HG03469 (cell line): ENCODE measurements at regions not wholly inside any gene's neighbourhood (a gene's known extent, or its start where the extent isn't known, plus 50 kb on each side); places are given as distances from the start of the nearest gene placed in this dataset.
"Not testable (repeated sequence)": the region's sequence is repeated elsewhere in the genome, so short reads cannot be mapped to it uniquely, and the experiment has no call there.

ENCODE experiments used
- ATAC-seq: cut with Tn5 transposase; IDR thresholded peaks from one replicate; pipeline ENCODE4 v1.9.1; 2021; ENCODE audit warnings: mild to moderate bottlenecking, moderate library complexity, moderate number of reproducible peaks; ENCODE audit not compliant: unreplicated experiment

DNA sequence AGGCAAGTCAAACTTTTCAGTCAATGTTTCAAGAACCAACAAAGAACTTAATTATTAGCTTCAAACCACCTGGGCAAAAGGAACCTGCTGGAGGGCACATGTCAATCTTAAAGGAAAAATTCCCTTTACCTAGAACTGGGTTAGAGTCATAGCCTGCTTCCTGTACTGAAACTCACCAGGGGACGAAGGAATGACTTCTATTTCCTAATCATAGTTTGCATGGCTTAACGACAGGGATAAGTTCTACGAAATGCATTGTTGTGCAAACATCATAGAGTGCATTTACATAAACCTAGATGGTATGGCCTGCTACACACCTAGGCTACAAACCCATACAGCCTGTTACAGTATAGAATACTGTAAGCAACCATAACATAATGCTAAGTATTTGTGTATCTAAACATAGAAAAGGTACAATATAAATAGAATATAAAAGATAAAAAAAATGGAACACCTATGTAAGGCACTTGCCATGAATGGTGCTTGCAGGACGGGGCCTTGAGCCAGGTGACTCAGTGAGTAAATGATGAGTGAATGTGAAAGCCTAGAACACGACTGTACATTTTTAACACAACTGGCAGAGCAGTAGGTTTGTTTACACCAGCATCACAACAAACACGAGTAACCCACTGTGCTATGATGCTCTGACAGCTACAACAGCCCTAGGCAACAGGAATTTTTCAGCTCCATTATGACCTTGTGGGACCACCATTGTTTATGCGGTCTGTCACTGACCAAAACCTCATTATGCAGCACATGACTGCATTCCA is 234.9 kb upstream of the CAND1 start:
- ATAC-seq, result no peak

- ATAC-seq, result no peak
Measured at GRCh38 chr12:67035121-67035520, 234.0 kb upstream of the CAND1 start.

GRCh38 chr12:67038486-67038885 is 230.7 kb upstream of the CAND1 start:
- ATAC-seq, result no peak

DNA sequence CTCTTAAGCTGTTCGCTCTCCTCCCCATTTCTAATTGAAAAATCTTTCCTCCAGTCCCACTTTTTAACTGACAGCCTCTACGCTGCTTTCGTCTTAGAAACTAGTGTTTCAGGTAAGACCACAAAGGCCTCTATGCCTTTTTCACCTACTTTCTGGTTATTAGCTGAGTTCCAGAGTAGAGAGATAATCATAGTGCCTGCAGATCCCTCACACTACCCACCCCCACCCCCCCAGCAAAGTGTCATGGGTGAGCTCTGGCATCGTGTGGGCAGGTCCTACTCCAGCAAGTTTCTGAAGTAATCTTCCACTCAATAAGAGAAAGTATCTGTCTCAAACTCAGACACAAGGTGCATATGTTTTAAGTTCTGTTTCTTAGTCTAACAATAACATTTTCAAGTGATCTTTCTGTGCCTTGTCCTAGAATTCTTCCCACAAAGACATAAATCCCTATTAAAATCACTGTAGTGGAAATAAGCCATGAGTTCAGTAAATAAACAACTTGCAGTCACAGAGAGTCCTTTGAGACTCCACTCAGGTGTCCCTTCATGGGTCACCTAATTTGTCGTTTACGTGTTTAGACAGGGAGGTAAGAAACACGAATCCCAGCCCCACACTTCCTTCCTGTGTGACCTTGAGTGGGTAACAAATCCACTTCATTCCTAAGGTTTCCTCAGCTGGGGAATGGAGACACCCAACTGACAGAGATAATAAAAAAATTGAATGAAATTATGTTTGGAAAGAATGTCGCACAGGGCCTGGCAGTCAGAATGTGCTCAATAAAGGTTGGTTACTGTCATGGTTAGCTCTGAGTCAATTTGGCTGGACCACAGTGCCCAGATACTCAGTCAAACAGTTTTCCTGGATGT is 228.9 kb upstream of the CAND1 start:
- no peak for ATAC-seq

DNA sequence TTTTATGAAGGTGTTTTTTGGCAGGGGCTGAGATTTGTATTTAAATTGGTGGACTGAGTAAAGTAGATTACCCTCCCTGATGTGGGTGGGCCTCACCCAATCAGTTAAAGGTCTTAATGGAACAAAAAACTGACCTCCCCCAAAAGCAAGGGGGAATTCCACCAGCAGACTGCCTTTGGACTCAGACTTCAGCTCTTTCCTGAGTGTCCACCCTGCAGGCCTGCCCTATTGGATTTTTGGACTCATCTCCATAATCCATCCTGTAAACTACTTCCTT is 228.4 kb upstream of the CAND1 start:
- no peak for ATAC-seq

DNA sequence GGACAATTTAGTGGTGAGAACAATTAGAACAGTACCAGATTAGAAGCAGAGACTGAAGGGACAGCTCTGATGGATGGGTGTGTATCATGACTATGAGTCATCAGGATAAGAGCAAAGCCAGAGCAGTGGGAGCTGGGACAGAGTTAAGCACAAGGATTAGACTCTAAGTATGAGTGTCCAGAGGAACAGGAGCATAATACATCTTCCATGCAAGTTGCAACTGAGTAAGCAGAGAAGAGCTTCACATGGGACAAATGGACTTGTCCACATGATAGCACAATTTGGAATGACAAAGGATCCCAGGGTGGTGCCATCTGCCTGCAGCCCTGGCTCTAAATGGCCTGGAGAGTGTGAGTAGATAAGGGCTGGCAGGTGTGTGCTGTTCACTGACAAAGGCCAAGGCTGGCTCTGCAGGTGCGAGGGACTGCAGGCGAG is 226.4 kb upstream of the CAND1 start:
- no peak for ATAC-seq

- ATAC-seq, result no peak
Measured at GRCh38 chr12:67043771-67044170, 225.4 kb upstream of the CAND1 start.

- no peak for ATAC-seq
Measured at GRCh38 chr12:67045650-67046049, 223.5 kb upstream of the CAND1 start.

DNA sequence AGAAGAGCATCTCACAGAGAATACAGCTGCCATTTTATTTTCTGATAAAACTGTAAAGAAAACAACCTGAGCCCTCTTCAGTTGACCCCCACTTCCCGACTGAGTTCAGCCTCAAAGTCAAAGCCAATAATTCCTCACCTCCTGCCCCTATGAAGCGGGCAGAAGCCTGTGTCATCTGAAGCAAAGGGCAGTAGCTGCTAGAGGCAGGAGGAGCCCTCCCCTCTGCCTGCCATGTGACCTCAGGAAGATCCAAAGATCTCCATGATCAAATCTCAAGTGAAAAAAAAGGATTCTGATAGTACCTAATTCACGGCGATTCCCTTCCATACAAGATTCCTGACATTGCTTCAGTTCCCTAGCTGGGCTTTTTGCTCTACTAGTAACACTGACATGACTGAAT is 223.1 kb upstream of the CAND1 start:
- ATAC-seq, result no peak

GRCh38 chr12:67047634-67048033 is 221.5 kb upstream of the CAND1 start:
- ATAC-seq, result no peak

- no peak for ATAC-seq
Measured at GRCh38 chr12:67048371-67048770, 220.8 kb upstream of the CAND1 start.

DNA sequence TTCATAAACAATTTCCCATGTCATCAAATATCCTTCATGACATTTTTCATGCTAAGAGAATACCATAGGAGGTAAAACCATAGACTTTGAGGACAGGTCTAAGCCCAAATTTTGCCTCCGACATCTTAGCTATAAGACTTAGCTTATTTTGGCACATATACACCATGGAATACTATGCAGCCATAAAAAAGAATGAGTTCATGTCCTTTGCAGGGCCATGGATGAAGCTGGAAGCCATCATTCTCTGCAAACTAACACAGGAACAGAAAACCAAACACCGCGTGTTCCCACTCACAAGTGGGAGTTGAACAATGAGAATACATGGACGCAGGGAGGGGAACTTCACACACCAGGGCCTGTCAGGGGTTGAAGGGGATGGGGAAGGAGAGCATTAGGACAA is 220.0 kb upstream of the CAND1 start:
- ATAC-seq, result not testable (repeated sequence)

GRCh38 chr12:67052981-67053380 is 216.2 kb upstream of the CAND1 start:
- ATAC-seq, result no peak

DNA sequence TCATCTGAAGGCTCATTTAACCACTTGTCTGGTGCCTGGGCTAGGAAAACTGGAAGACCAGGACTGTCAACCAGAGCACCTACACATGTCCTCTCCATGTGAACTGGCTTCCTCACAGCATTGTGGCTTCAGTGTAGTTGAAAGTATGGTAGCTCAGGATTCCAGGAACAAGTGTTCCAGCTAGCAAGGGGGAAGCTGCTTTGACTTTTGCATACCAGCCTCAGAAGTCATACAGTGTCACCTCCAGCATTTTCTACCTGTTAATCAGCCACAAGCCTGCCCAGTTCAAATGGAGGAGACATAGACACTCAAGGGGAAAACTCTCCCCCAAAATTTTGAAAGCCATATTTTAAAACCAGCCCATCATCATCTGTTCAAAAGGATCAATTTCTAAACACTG is 212.8 kb upstream of the CAND1 start:
- ATAC-seq, result no peak

DNA sequence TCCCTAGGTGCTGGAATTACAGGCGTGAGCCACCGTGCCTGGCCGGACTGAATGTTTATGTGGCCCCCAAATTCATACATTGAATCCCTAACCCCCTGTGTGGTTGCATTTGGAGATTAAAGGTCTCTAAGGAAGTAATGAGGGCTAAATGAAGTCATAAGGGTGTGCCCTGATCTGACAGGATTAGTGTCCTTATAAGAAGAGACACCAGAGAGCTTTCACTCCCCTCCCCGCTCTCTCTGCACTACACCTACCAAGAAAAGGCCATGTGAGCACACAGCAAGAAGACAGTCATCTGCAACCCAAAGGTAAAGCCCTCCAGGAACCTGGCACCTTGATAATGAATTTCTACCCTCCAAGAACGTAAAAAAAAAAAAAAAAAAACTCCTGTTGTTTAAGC is 212.1 kb upstream of the CAND1 start:
- ATAC-seq, result no peak

DNA sequence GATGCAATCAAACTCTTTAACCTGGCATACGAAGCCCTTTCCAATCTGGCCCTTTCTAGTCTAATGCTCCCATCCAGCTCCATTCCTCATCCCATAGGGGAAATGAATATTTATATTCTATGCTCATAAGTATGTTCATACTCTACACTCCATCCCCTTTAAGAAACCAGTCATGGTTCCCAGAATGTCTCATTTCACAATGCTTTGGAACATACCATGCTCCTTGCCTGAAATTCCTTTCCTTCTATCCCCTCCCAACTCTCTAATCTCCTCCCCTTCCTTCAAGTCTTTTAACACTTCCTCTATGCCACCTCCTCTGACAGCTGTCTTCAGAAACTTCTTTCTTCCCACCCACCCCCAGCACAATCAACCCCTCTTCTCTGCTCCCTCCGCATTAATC is 207.0 kb upstream of the CAND1 start:
- ATAC-seq, result no peak

DNA sequence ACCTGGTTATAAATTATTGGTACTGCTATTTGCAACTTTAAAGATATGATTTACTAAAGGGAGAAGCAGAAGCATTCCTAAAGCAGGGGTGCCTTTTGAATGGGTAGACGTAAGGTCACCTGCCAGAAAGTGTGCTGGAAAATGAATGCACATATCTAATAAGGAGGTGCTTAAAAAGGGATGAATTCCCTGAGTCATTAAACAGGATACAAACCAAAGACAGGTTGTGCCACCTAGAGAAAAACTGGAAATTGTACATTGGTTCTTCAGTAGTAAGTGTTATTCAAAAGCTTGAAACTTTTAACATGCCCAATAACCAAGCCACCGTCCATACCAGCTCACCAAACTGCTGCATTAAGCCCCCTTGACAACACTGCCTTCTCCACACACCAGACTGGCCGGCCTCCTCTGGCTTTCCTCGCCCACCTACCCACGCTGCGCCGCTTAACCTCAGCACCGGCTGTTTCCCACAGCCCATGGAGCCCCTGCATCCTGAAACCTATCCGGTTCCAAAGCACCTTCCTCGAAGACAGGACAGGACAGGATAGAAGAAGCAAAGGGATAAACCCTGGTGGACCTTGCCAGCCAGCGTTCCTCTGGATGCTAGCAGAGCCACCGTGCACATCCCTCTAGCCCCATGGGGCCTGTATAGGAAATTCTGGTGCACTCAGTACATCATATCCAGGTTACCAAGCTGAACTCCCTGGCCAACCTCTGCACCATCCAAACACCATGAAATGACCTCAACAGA is 201.5 kb upstream of the CAND1 start:
- no peak for ATAC-seq

GRCh38 chr12:67068204-67068731 is 200.9 kb upstream of the CAND1 start:
- no peak for ATAC-seq

- ATAC-seq, result peak; percentile 31
Measured at GRCh38 chr12:67068761-67069450, 200.3 kb upstream of the CAND1 start.

DNA sequence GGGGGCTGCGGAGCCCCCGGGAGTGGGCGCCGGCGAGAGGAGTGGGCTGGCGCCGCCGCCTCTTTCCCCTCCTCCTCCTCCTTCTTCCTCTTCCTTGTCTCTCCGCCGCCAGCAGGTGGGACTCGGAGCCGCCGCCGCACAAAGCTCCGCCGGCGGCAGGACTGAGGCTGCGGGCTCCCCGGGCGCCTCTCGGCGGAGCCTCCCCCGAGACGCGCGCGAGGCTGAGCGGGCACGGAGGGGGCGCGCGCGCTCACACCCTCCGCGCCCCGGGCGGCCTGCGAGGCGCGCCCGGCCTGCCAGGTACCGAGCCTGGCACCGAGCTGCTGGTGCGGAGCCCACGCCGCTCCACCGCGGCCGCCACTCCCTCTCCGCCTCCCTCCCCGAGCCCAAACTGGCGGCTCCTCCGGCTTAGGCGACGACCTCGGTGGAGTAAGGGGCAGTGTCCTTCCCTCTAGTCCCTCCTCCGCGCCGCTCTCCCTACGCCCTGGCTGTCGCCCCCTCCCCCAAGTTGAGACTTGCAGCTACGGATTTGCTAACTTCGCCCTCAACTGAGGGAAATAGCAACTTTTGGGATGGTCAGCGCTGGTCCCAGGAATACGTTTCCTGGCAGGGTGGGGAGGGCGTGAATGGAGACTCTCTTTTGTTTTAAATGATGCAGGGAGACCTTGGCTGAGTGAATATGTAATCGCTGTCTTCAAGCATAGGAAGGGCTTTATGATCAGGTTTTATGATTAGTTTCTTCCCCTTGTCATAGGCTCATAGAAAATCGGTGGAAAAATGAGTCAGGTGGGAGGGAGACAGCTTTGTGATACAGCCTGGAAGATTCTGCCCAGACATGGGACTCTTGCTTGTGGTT is 199.5 kb upstream of the CAND1 start:
- ATAC-seq, result peak; percentile 54
